C4-2B (cell line): ENCODE measurements at regions not wholly inside any gene's neighbourhood (a gene's known extent, or its start where the extent isn't known, plus 50 kb on each side); places are given as distances from the start of the nearest gene placed in this dataset.

Experiments used
- CTCF ChIP-seq: fragments of 450-650 bp; conservative IDR thresholded peaks from 2 replicates; pipeline ENCODE4 v1.5.1; 2017; ENCODE audit warnings: mild to moderate bottlenecking
- ZFX ChIP-seq: fragments of 450-650 bp; IDR thresholded peaks from 2 replicates; pipeline ENCODE4 v1.6.1; 2017

- TF ChIP-seq CTCF (no peak), ZFX (no peak)
These were observed 69.1 kb upstream of the SLC7A1 start for GRCh38 chr13:29664591-29664990.
